HuH-7 (cell line): ENCODE measurements at regions not wholly inside any gene's neighbourhood (a gene's known extent, or its start where the extent isn't known, plus 50 kb on each side); places are given as distances from the start of the nearest gene placed in this dataset.

Experiments used
- DNase-seq: peaks from one replicate; pipeline ENCODE4 v3.0.0; 2011; ENCODE audit warnings: low spot score

DNA sequence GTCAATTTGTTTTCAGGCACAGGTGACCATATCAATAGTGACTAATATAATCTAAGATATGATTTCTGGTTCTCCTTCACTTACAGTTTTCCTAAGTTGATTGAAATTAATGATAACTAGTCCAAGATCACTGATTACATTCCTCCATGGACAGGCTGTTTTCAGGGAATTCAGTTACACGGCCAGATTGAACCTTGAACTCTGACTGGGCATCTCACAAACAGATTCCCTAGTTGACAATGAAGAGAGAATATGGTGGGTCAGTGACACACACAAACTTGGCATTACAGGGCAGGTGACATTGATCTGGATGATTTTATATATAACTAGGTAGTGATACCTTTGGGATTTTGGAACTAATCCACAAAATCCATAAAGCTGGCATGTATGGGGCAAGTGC lies 110.2 kb upstream of the EGR2 start:
- no peak for DNase-seq

- no peak for DNase-seq
Observed at GRCh38 chr10:62924344-62924748, 108.2 kb upstream of the EGR2 start.

DNA sequence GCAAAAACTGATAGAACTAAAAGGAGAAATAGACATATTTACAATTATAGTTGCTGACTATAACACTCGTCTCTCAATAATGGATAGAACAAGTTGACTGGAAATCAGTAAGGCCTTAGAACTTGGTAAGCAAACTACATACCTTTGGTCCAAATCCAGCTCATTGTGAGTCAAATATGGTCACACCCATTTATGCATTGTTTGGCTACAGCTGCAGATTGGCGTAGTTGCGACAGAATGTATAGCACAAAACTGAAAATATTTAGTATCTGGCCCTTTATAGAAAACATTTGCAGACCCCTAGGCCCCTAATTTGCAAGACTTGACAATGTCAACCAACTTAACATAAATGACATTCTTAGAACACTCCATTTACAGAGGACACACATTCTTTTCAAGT lies 103.6 kb upstream of the EGR2 start:
- no peak for DNase-seq

GRCh38 chr10:62917475-62918238 lies 101.5 kb upstream of the EGR2 start:
- no peak for DNase-seq

DNA sequence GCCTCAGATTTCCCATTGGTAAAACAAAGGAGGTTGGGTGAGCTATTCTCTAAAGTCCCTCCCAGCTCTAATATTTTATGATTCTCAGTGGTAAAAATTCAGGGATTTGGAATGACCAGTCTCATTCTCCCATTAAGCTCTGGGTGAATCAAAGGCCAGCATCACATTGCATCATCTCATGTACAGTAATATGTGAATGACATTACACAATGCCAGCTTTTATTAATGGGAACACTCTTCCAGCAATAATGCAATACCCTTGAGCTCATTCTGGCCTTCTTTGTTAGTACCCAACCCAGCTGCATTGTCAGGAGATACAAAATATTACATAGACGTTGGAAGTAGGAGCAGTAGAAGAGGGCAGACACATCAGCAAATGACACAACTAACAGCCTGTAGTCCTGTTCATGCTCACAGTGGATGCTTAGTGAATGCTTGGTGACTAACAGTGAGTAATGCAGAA lies 100.0 kb upstream of the EGR2 start:
- DNase-seq: no peak

- no peak for DNase-seq
Observed at GRCh38 chr10:62915158-62915557, 99.0 kb upstream of the EGR2 start.

DNA sequence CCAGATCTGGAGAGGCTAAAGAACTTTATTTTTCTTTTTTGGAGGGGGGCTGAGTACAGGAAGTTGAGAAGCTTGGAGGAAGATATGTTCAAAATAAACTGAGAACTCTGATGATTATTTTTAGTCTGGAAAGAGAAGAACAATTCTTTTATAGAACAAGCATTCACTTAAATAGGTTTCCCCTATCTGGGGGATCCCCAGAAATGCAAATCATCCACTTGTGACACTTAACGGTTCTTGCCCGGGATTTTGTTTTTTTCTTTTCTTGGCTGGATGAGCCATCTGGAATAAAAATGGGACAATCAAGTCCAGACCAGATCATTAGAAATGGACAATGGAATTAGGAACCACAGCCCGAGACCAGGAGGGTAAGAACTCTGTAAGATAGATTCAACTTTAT lies 95.9 kb upstream of the EGR2 start:
- no peak for DNase-seq

DNA sequence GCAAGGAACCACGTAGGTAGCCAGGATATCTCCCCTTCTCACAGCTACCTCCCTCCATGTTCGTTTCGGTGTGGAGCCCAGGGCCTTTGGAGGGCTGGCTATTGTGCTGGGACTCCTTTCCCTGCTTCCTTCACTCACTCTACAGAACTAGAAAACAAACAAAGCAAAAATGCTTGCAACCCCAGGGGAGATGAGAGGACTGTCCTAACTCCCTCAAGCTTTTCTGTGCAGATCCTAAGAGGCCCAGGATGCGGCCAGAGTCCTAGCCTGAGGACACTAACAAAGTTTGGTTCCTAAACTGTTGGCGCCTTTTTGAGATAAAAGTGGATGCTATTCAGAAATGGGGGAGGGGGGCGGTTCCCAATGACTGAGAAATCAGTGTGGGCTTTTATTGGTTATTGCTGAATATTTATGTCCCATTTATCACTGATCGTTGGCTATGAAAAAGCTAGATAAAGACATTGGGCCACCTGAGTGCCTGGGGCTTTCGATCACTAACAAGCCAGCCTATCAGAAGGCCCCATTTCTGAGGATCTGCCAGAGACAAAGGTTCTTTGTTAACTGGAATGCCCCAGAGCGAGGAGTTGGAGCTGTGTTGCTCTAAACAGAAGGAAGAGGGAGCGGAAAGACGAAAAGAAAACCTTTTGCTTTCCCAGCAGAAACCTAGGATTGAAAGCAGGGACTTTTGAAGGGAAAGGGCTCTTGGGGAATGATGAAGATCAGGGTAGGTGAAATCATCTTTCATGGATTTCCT lies 95.2 kb upstream of the EGR2 start:
- no peak for DNase-seq

DNA sequence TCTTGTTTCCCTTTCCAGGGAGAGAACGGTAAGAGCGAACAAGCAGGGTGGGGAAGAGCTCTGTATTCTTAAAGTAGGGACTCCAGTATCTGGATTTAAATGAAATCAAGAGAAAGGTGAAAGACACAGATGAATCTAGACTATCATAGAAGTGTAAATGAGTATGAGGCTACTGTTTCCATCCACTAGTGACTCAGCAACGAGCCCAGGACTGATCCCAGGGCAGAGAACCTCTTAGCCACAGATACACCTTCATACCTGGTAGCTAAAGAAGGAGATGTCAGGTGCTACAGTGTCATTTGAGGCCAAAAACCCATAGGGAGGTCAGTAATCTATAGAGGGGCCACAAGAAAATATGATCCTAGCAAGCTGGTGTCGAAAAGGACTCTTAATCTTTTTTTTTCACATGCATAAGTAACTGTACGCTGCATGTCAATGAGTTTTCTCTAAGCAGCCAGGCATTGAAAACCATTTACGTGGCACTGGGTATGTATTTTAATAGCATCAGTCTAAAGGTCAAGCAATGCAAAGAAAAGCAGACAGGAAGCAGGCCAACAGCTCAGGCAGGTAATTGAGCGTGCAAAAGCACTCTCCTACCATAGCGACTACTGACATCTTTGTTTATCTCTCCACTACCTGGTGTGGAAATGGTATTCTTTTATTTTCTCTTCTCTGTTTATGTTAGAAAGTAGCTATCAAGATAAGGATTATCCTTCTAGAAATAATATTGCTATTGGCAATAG lies 91.5 kb upstream of the EGR2 start:
- DNase-seq: no peak

- no peak for DNase-seq
Observed at GRCh38 chr10:62904281-62904875, 88.2 kb upstream of the EGR2 start.

DNA sequence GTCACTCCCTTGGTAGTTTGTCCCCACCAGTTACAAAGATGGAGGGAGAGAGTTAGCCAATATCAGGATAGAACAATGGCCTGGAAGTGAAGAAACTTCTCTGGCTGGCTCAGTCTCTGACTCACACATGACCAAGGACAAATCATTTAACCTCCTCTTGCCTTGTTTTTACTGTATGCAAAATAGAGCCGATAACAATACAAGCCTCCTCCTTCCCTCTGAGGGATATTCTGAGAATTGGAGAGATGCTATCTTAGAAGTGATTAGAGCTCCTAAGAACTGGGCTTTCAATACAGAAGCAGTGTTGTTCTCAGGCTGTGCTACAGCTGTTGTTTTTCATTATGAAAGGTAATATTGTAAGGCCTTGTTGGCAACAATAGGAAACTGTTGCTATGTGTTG lies 87.7 kb upstream of the EGR2 start:
- no peak for DNase-seq

GRCh38 chr10:62900829-62901571 lies 84.8 kb upstream of the EGR2 start:
- no peak for DNase-seq

DNA sequence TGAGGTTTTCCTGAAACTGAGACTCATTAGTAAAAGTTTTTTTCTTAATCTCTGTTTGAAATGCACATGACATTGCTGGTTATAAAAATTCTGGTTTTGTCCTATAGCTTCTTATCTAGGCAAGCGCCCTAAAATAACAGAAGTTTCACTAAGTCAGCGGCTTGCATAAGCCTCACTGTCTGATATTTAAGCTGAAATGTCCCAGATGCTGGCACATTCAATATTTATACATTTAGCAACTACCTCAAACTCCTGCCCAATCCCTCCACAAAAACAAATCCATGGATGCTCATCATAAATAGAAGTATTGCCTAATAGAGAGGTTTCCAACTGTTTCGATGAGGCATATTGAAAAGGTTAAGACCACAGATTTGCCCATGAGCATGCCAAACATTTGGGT lies 83.1 kb upstream of the EGR2 start:
- DNase-seq: no peak

GRCh38 chr10:62895063-62895462 lies 78.9 kb upstream of the EGR2 start:
- peak; percentile 3 for DNase-seq

GRCh38 chr10:62894156-62894555 lies 78.0 kb upstream of the EGR2 start:
- no peak for DNase-seq

- no peak for DNase-seq
Observed at GRCh38 chr10:62893036-62893435, 76.9 kb upstream of the EGR2 start.

DNA sequence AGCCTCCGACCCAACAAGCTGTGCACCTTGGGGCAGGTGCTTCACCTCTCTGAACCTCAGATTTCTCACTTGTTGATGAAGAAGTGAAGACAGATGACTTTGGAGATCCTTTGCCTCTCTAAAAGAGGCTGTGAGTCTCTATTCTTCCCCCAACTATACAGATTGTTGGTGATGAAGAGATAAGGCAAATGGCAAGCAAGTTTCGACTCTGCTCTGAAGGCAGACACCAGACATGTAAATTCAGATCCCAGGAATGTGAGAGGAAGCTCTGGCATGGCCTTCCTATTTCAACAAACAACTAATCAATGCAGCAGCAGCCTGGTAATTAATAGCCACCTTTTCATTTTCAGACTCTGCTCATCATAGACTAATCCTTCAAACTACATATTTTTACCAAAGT lies 74.2 kb upstream of the EGR2 start:
- DNase-seq: no peak

- DNase-seq: no peak
Observed at GRCh38 chr10:62887642-62888041, 71.5 kb upstream of the EGR2 start.

DNA sequence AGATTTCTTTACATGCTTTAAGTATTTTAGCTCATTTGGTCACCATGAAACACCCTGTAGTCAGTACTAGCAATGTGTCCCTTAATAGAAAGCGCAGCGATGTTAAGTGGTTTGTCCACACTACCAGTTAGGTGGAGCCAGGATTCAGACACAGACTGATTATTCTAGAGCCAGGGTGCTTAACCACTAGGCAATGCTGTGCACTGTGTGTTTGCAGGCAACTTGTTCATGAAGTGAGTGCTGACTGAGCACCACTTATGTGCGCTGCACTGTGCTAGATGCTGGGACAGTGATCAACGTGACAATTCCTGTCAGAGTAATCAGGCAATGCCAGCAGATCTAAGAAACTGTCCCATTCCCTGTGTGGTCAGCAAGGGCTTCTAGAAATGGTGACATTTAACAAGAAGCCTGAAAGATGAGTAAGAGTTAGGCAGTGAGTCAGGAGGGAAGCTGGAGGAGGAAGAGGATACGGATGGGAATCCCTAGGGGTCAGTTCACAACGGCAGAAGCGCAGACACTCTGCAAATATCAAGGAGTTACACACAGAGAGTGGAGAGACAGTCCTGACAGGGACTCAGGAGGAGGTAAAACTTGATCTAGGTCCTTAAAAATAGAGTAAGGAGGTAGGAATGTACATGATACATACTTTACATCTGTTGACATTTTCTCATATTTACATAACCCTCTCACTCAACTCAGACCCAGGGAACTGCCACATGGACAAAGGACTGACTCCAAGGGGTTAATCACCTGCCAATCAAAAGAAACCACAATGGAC lies 69.7 kb upstream of the EGR2 start:
- DNase-seq: no peak

DNA sequence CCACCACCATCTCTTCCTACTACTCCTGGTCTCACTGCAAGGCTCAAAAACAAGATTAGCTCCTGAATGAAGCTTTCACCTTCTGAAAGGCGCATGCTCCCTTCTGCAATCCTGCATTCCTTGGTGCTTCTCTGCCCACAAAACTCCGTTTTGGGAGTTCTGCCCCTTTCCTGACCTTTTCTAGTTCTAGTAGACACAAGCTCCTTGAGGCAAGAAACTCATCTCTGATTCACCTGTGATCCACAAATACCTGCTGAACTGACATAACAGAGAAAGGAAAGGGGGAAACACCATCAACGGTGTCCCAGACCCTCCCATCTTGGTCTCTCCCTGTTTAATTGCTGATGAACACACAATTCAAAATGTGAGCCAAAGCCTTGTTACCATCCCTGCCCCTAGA lies 64.0 kb upstream of the EGR2 start:
- no peak for DNase-seq

- DNase-seq: no peak
Observed at GRCh38 chr10:62873866-62874265, 57.7 kb upstream of the EGR2 start.
